ENCODE measurements at regions not wholly inside any gene's neighbourhood (a gene's known extent, or its start where the extent isn't known, plus 50 kb on each side); places are given as distances from the start of the nearest gene placed in this dataset.

- no peak for DNase-seq
Observed at GRCh38 chr3:7793786-7794185, 707.8 kb upstream of the LMCD1 start.

DNA sequence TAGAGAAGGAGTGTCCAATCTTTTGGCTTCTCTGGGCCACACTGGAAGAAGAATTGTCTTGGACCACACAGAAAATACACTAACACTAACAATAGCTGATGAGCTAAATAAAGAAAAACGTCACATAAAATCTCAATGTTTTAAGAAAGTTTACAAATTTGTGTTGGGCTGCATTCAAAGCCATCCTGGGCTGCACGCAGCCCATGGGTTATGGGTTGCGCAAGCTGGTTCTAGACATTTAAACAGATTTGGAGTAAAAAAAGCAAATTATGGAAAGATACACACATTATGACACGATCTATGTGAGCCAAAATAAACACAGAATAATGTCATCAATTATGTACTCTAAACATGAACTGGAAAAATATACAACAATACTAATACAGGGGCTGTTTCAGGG is 703.3 kb upstream of the LMCD1 start:
- DNase-seq, result no peak

DNA sequence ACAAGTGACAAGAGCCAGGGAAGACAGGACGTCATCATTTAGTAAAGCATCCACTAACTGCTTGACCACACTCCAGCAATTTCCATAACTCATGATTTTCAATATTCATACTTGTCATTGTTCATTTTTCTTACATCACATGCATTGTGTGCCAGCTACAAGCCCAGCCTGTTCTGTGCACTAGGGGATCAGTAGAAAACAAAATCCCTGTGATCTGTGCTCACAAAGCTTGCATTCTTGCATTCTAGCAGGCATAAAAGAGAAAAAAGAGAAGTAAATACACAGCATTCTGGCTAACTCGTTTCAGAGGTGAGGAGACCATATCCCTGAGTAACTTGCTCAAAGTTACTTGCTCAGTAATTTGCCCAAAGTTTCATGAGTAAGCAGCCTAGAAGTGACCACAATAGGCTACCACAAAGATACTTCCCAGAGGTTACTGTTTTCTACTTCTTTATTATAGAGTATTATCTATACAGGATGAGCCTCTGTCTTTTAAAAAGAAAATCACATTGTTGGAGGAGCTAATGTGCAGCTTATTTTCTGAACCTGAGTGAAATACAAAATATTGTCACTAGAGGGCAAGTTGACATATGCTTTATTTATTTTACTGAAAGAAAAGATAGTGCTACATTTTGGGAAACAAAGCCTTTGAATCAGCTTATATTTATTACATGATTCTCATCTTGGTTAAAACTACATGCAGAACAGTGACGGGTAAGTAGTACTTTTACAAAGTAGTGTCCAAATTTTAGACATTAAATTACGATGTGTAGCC is 701.4 kb upstream of the LMCD1 start:
- no peak for DNase-seq

DNA sequence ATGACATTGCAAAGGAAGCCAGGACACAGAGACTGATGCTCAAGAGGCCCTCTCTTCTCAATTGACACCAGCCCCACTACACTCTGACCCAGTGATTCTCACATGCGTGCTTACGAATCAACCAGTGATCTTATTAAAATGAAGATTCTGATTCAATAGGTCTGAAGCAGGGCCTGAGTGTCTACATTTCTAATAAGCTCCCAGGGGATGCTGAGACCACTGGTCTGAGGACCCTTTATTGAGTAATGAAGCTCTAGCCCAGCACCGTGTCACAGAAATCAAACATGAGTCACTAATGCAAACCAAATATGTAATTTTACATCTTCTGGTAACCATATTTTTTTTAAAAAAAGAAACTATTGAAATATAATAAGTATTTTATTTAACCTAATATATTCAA is 689.1 kb upstream of the LMCD1 start:
- no peak for DNase-seq

DNA sequence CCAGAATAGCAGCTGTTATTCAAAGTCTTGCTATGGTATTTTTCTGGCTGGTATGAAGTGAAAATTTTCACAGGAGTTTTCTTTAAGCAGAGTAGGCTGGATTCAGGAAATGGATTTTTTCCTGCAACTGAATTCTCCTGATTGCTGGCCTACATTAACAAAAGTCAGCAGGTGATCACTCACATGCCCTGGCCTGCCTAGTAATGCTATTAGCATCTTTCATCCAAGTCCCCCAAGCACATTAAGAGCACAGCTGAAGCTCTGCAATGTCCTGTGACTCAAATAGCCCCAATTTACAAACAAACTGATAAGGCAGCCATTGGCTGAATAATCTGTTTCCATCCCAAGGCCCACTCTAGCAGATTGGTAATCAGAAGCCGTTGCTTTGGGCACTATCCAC is 688.3 kb upstream of the LMCD1 start:
- no peak for DNase-seq

DNA sequence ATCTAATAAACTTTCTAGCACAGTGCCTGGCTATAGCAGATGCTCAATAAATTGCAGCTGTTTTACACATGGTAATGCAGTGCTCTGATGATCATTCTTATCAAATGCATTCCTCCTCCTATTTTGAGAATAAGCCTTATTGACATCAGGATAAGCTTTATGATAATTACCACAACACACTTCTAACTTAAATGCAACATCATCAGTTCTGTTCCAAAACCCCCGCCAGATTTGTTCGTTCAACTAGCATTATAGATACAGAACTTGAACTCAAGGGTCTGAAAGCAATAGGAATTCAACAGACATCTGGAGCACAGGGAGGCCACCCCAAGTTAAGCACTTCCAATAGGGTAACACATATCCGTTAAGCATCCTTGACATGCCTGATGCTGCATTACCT is 684.4 kb upstream of the LMCD1 start:
- DNase-seq, result no peak

GRCh38 chr3:7820969-7821368 is 680.7 kb upstream of the LMCD1 start:
- DNase-seq, result no peak

GRCh38 chr3:7821858-7822257 is 679.8 kb upstream of the LMCD1 start:
- no peak for DNase-seq

DNA sequence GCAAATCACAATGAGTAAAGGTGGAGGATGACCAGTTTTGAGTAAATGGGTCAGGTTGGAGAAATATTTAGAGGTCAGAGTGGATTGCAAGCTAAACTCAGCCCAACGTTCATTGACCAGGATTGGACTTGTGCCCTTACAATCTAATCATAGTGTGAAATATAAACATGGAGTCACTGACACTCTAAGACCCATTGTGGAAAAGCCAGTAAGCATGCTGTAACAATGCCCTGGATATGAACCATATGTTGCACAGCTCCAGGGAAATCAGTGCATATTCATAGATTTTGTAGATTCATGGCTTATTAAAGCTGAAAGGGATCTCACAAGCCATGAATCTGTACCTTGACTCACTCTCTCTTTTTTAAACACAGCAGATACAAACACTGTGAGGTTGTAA is 660.2 kb upstream of the LMCD1 start:
- DNase-seq, result no peak

DNA sequence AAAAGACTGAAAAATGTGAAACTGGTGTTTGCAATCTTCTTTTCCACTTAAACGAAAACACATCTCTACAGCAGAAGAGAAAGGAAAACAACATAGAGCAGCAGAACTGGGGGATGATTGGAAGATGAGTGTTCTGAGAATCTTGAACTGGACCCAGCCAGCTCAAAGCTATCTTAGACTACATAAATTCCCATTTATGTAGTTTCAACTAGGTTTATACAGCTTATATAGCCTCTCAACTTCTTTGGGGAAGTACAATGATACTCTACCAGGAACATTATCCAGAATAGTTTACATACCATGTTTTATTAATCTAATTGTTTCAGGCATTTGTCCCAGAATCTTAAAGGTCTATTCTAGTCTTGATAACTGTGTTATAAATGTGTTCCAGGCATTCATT is 658.2 kb upstream of the LMCD1 start:
- DNase-seq, result no peak

DNA sequence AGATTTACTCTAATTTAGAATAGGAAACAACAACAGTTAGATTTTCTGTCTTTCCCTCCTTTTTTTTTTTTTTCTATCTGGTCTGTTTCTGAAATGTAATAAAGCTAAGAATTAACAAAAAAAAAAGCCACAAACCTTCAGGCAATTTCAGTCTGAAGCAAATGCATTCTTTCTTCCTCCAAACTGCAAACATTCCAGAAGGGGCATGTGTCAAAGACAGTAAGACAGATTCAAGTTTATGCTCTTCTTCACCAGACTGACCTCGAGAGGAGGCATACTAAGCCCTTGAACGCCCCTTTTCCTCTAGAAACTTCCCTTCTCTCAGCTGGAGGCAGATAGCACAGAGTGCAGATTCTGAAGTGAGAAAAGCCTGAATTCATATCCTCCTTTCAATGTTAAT is 654.6 kb upstream of the LMCD1 start:
- no peak for DNase-seq

DNA sequence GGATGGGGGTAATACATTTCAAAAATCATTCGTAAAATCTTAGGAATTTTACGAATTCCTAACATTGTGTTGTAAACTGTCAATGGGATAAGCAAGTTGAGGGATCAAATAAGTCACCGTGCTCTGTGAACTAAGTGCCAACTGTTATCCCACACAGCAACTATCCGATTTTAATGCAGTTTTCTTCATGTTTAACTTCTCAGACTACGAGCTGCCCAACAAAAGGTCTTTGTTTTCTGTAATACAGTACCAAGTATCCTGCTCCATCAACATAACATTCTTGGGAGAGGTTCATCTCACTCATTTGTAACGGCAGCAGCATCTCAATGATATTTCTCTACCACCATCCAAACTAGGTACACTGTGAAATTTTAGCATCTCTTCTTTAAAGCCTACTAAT is 654.1 kb upstream of the LMCD1 start:
- no peak for DNase-seq

GRCh38 chr3:7854266-7854665 is 647.4 kb upstream of the LMCD1 start:
- no peak for DNase-seq

DNA sequence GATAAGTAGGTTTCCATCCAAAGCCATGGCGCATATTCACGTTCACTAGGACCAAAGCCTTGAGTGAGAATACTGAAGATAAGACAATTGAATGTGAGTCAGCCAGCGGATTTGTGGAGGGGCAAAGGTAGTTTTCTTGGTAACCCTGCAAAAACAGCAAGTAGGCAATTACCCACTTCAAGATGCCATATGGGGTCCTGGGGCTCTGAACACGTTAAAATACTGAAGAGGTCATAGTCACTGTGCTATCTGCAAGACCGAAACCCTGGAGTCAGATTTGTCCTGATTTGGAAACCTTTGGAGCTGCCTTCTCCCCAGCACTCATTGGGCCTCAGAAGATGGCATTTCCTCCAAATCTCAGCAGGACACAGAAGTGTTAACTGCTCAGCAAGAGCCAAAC is 646.9 kb upstream of the LMCD1 start:
- no peak for DNase-seq

- no peak for DNase-seq
Observed at GRCh38 chr3:7865611-7866010, 636.0 kb upstream of the LMCD1 start.

GRCh38 chr3:7867587-7867986 is 634.0 kb upstream of the LMCD1 start:
- no peak for DNase-seq

GRCh38 chr3:7871003-7871560 is 630.5 kb upstream of the LMCD1 start:
- no peak for DNase-seq

DNA sequence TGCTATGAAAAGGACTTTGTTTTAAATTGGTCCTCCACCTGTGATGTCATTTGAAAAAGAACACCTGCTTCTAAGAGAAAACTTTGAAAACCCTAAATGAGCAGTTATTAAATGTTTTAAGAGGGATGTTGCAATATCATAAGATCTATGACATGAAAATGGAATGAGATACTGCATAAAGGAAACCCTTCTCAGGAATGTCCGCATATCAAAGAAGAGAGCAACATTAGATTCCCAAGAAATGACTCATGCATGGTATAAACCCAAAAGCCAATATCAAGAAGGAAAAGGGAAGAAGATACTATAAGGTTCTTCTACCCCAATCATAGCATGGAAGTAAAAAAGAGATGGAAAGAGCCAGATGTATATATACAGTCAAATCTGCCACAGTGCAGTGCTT is 627.5 kb upstream of the LMCD1 start:
- no peak for DNase-seq

- no peak for DNase-seq
Observed at GRCh38 chr3:7875925-7876324, 625.7 kb upstream of the LMCD1 start.

GRCh38 chr3:7876741-7877297 is 624.8 kb upstream of the LMCD1 start:
- no peak for DNase-seq

- DNase-seq, result no peak
Observed at GRCh38 chr3:7877312-7877711, 624.3 kb upstream of the LMCD1 start.

DNA sequence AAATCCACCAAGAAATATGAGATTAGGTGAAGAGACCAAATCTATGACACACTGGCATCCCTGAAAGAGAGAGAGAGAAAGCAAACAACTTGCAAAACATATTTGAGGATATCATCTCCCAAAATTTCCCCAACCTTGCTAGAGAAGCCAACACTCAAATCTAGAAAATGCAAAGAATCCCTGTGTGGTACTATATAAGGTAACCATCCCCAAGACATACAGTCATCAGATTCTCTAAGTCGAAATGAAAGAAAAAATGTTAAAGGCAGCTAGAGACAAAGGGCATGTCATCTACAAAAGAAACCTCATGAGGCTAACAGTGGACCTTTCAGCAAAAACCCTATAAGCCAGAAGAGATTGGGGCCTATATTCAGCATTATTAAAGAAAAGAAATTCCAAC is 622.1 kb upstream of the LMCD1 start:
- no peak for DNase-seq

- no peak for DNase-seq
Observed at GRCh38 chr3:7881946-7882345, 619.7 kb upstream of the LMCD1 start.

- no peak for DNase-seq
Observed at GRCh38 chr3:7897655-7898054, 604.0 kb upstream of the LMCD1 start.

DNA sequence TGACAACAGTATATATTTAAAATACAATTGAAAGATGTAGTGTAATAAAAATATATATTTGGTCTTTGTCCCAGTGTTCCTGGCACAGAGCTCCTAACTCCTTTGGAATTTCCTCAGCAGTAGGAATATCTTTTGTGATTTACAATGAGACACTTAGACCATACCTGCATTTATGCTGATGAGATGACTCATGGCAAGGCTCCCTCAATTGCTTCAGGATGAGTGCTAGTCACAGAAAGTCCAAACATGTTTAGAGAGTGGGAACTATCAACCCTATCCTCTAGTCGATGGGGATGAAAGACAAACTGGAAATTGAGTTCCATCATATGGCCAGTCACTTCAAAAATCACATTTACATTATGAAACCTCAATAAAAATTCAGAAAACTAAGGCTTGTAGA is 588.3 kb upstream of the LMCD1 start:
- DNase-seq, result no peak

All from NCI-H2029 (cell line).